ENCODE measurements at regions not wholly inside any gene's neighbourhood (a gene's known extent, or its start where the extent isn't known, plus 50 kb on each side); places are given as distances from the start of the nearest gene placed in this dataset.

GRCh38 chr7:110326966-110327365 lies 764.0 kb upstream of the LRRN3 start:
- TF ChIP-seq CTCF (IDR thresholded peaks at IDR 0.05): no peak
- TF ChIP-seq POLR2A (IDR thresholded peaks at IDR 0.05): no peak
- no peak for TF ChIP-seq POLR2AphosphoS5 (IDR thresholded peaks at IDR 0.05; ENCODE audit: insufficient read depth in 1 of 2, low read depth in 1 of 2)
